ENCODE measurements at regions not wholly inside any gene's neighbourhood (a gene's known extent, or its start where the extent isn't known, plus 50 kb on each side); places are given as distances from the start of the nearest gene placed in this dataset.

- TF ChIP-seq CHD1 (IDR thresholded peaks at IDR 0.05; ENCODE audit: low read depth, low read length) (no peak), RFX5 (IDR thresholded peaks at IDR 0.05; ENCODE audit: low read depth, low read length) (no peak), CTCF (conservative IDR thresholded peaks at IDR 0.05; ENCODE audit: low read depth, low read length) (no peak), SMC3 (IDR thresholded peaks at IDR 0.05; ENCODE audit: low read depth, low read length) (no peak), POLR2A (IDR thresholded peaks at IDR 0.05; ENCODE audit: low read depth, low read length) (no peak)
These were observed 414.5 kb upstream of the GYPC start for GRCh38 chr2:126241411-126241810.

All from IMR-90 (cell line).